ENCODE measurements at regions not wholly inside any gene's neighbourhood (a gene's known extent, or its start where the extent isn't known, plus 50 kb on each side); places are given as distances from the start of the nearest gene placed in this dataset.
A peak's percentile ranks its signal among the peaks of the same experiment; 100 is the strongest.

DNA sequence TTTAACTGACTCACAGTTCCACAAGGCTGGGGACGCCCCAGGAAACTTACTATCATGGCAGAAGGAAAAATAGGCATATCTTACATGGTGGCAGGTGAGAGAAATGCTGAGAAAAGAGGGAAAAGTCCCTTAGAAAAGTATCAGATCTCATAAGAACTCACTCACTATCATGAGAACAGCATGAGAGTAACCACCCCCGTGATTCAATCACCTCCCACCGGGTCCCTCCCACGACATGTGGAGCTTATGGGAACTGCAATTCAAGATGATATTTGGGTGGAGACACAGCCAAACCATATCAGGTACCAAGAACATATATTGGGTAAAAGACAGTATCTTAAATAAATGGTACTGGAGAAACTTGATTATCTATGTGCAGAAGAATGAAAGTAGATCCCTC, 100.3 kb upstream of the FAR2 start:
- DNase-seq (no peak), ATAC-seq (no peak)
- intact Hi-C loops (cut with DNase I): no loop called here

DNA sequence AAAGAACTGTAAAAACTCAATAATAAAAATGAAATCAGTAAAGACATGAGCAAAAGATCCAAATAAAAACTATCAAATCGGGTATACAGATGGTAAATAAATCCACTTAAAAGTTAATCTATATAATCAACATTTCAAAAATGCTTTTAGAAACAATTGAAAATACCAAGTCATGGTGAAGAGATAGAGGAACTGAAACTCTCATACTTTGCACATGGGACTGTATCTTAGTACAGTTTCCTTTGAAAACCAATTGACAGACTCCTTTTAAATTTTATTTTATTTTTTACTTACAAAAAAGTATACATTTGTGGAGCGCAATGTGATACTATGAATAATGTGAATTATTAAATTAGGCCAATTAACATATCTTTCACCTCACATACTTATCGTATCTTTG, 98.6 kb upstream of the FAR2 start:
- ATAC-seq (no peak), DNase-seq (no peak)
- intact Hi-C loops (cut with DNase I): no loop called here

- ATAC-seq: no peak
- intact Hi-C loops (cut with DNase I): no loop called here
- no peak for DNase-seq
Observed at GRCh38 chr12:29051221-29051620, 97.9 kb upstream of the FAR2 start.

DNA sequence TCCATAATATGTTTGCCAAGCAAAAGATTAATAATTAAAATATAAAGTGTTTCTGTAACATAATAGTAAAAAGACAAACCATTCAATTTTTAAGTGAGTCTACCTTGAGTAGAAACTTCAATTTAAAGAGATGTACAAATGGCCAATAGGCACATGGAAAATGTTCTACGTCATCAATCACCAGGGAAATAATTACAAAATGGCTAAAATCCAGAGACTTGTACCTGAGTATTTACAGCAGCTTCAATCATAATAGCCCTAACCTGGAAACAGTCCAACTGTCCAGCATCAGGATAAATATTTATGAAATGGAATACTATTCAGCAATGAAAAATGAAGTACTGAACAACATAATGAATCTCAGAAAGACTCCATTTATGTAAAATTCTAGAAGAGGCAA, 95.5 kb upstream of the FAR2 start:
- DNase-seq (no peak), ATAC-seq (no peak)
- intact Hi-C loops (cut with DNase I): no loop called here

GRCh38 chr12:29054858-29055663, 94.0 kb upstream of the FAR2 start:
- ATAC-seq (no peak), DNase-seq (no peak)
- intact Hi-C loops (cut with DNase I): no loop called here

DNA sequence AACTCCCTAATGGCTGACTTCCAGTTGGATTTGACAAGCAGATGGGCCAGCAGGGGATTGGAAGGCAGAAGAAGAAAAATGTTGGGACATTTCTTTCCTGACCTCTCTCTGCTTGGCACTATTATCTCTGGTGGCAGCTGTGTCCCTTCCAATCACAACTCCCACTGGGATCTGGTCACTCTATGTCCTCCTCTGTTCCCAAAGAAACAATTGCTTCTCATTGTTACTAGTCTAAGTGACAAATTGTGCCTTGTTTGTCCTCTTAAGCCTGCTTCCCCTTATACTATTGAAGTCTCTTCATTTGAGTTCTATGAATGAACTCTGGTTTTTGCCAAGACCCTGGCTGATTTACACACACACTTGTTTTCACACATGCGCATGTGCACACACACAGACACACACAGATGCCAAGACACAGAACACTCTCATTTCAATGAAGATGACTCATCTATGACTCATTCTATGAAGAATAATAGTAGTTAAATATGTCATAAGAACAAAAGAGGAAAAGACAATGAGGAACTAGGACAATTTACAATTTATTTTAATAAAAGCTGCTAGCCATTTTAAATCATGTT, 83.0 kb upstream of the FAR2 start:
- DNase-seq (peak; percentile 25), ATAC-seq (peak; percentile 23 to 72)
- intact Hi-C loops (cut with DNase I): no loop called here

DNA sequence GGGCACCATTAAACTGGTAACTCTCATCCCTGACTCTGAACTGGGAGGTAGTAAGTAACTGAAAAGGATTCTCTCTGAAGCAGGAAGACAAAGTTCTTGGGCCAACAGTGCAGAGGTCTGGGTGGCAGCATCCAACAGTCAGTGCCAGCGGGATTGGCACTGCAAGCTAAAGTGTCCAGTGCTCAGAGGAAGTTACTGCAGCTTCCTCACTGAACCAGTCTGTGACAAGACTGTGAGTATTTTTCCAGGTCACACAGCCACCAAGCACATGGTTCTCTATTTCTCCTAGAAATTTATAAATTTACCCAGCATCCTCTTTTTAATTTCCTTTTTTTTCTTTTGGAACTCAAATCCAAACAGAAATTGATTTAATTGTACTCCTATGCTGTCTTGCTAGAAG, 81.6 kb upstream of the FAR2 start:
- DNase-seq (no peak), ATAC-seq (peak in 1 of 2 donors; percentile 75)
- intact Hi-C loops (cut with DNase I): no loop called here

GRCh38 chr12:29070309-29070708, 78.8 kb upstream of the FAR2 start:
- intact Hi-C loops (cut with DNase I): loop anchor here in 1 of 2 donors (10.0 kb wide), 1 partner anchor 244 kb away; no protein-coding TSS in a partner anchor

DNA sequence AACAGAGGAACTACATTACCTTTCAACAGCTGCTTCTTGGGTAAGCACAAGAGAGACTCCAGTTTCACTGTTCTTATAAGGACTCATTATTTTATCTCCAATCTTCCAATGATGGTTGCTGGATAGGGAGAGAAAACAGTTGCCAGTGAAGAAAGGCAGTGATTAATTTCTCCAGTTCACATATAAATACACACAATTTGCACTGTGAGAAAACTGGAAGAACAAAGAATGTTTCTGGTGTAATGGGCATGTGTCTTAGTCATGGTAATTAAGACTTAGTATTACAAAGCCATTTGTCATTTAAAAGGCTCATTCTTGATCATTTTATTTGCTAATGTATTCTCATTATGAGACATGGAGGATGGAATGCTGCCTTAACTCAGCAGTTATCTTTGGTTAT, 78.0 kb upstream of the FAR2 start:
- ATAC-seq: no peak
- intact Hi-C loops (cut with DNase I): loop anchor here in 1 of 2 donors (10.0 kb wide), 1 partner anchor 244 kb away; no protein-coding TSS in a partner anchor

More at GRCh38 chr12:29070309-29070708, 78.8 kb upstream of the FAR2 start:
- ATAC-seq (no peak), DNase-seq (no peak)

DNA sequence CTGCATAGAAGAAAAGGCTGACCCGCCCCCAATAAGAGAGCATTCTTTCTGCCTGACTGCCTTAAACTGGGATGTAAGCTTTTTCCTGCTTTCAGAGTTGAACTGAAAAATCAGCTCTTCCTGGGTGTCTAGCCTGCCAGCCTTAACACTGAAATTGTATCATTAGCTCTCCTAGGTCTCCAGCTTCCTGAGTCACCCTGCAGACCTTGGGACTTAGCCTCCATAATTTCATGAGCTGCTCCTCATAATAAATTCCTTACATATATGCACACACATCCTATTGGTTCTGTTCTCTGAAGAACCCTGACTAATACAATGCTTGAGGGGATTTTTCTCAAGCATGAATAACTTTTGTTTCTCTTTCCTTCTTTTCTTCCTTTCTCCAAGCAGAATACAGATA, 76.4 kb upstream of the FAR2 start:
- intact Hi-C loops (cut with DNase I): loop anchor here (2.0 to 10.0 kb wide), 2 partner anchors 242 kb away; no protein-coding TSS in a partner anchor
- DNase-seq (no peak), ATAC-seq (no peak)

More for the DNA sequence above, 78.0 kb upstream of the FAR2 start:
- no peak for DNase-seq

DNA sequence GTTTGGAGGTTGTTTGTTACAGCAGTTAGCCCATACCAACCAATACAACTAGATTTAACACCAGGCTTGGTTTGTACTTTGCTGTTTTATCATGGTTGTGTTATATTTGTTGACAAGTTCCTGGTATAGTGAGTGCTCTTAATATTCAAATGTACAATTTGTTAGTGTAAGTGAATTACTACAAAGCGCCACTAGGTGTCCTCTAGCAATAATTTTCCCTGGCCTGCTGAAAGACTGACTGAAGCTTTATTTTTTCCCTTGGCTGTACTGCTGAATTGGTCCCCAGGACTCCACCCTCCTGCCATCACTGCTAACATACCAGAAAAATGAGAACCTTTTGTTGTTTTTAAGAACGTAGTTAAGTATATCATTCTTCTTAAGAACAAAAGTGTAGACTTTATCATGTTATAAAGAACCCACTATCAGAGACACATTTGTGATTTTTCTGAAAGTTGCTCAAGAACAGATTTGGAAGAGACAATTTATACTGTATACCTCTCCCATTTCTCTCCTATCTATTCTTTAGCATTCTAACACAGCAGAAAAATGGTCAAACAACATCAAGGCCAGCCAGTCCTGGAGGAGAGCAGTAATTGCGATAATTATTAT, 75.3 kb upstream of the FAR2 start:
- ATAC-seq (peak; percentile 59 to 79), DNase-seq (no peak)
- intact Hi-C loops (cut with DNase I): loop anchor here (2.0 to 10.0 kb wide), 2 partner anchors 241 kb away; no protein-coding TSS in a partner anchor

GRCh38 chr12:29081101-29081500, 68.0 kb upstream of the FAR2 start:
- intact Hi-C loops (cut with DNase I): no loop called here
- DNase-seq: no peak
- ATAC-seq: no peak

DNA sequence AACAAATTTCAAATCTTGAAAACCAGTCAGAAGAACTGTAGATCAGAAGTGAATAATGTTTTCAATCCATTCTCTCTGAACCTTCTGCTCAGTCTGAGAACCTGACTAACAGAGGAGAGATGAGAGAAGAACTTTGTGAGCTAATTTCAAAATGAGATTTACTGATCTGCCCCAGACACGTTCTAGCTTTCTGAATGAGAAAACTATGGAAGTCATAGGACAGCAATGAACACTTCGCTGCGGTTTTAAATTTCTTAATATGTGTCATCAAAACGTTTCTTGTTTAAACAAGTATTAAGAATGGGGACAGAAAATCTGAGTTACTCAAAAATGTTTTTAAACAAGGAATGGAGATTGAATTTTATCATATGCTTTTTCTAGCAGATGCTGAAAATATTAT, 66.6 kb upstream of the FAR2 start:
- ATAC-seq: no peak
- DNase-seq: no peak
- intact Hi-C loops (cut with DNase I): no loop called here

- no peak for DNase-seq
- no peak for ATAC-seq
- intact Hi-C loops (cut with DNase I): no loop called here
Observed at GRCh38 chr12:29086325-29087271, 62.5 kb upstream of the FAR2 start.

DNA sequence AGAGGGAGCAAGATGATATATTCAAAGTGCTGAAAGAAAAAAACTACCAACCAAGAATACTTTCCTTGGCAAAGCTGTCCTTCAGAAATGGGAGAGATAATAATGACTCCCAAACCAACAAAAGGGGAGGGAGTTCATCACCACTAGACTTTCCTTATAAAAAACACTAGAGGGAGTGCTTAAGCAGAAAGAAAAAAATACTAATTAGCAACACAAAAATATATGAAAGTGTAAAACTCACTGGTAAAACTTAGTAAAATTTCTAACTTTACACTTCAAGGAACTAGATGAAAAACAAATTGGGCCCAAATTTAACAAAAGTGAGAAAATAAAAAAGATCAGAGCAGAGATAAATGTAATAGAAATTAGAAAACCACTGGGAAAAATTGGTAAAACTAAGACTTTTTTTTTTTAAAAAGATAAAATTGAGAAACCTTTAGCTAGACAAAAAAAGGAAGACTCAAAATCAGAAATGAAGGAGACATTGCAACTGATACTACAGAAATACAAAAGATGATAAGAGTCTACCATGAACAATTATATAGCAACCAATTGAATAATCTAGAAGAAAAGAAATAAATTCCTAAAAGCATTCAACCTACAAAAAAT, 60.4 kb upstream of the FAR2 start:
- ATAC-seq: no peak
- DNase-seq: no peak
- intact Hi-C loops (cut with DNase I): no loop called here

All from left cardiac atrium (tissue), 4 donors.